HUES6 (cell line): ENCODE measurements at regions not wholly inside any gene's neighbourhood (a gene's known extent, or its start where the extent isn't known, plus 50 kb on each side); places are given as distances from the start of the nearest gene placed in this dataset.

ENCODE experiments used
- H3K27ac ChIP-seq: 2 replicates; pipeline ENCODE4 v1.7.0; 2013; ENCODE audit warnings: low read depth, mild to moderate bottlenecking, low read length, inconsistent platforms
- H3K27me3 ChIP-seq: 2 replicates; pipeline ENCODE4 v1.6.1; 2013; ENCODE audit warnings: low read length; ENCODE audit not compliant: control insufficient read depth, insufficient read depth
- H3K36me3 ChIP-seq: 2 replicates; pipeline ENCODE4 v1.6.1; 2013; ENCODE audit warnings: low read length; ENCODE audit not compliant: control insufficient read depth, insufficient read depth
- H3K4me1 ChIP-seq: 2 replicates; pipeline ENCODE4 v1.6.1; 2013; ENCODE audit warnings: low read length; ENCODE audit not compliant: control insufficient read depth, insufficient read depth
- H3K4me3 ChIP-seq: 2 replicates; pipeline ENCODE4 v1.5.1; 2013; ENCODE audit warnings: low read depth, low read length
- H3K9ac ChIP-seq: one replicate; pipeline ENCODE4 v1.6.1; 2013; ENCODE audit warnings: mild to moderate bottlenecking, low read length
- H3K9me3 ChIP-seq: 2 replicates; pipeline ENCODE4 v1.6.1; 2013; ENCODE audit warnings: low read depth, low read length; ENCODE audit not compliant: control insufficient read depth, insufficient read depth

- H3K27me3 ChIP-seq, result no peaks in the 10 kb centered on the region
- no peak overlapping the region for H3K4me3 ChIP-seq
- peaks cover 7% of the 10 kb centered on the region; the same call in 1 of the 2 replicates for H3K9me3 ChIP-seq
- no peaks in the 10 kb centered on the region for H3K36me3 ChIP-seq
- H3K27ac ChIP-seq, result no peak overlapping the region
- H3K4me1 ChIP-seq, result no peaks in the 10 kb centered on the region
- H3K9ac ChIP-seq, result no peak overlapping the region
Measured at GRCh38 chr2:19119326-19120001, 239.0 kb downstream of the OSR1 start.

- no peaks in the 10 kb centered on the region for H3K27me3 ChIP-seq
- peaks cover 7% of the 10 kb centered on the region; the same call in 1 of the 2 replicates for H3K9me3 ChIP-seq
- H3K4me3 ChIP-seq, result no peak overlapping the region
- no peaks in the 10 kb centered on the region for H3K4me1 ChIP-seq
- no peak overlapping the region for H3K9ac ChIP-seq
- no peak overlapping the region for H3K27ac ChIP-seq
- no peaks in the 10 kb centered on the region for H3K36me3 ChIP-seq
Measured at GRCh38 chr2:19116918-19117317, 241.5 kb downstream of the OSR1 start.

DNA sequence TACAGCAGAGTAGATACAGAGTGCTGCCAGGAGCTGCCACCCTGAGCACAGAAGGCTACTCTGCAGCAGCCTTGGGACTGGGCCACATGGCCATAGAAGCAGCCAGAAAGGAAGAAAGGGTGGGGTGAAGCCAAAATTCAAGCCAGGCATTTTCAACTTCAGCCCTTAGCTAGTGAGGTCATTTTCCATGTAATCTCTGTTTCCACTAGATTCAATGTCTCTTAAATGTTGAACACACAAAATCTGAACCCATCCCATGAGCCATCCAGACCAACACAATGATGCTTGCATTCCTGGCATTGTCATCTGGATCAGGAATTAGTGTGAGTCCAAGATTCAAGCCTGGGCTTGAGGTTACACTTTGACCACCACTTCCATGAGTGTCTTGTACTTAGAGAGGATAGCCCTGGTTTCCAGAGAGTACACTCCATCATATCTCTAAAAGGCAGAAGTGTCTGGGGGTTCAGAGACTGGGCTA, 243.6 kb downstream of the OSR1 start:
- Histone ChIP-seq H3K4me1 (no peaks in the 10 kb centered on the region), H3K36me3 (no peaks in the 10 kb centered on the region), H3K27me3 (no peaks in the 10 kb centered on the region), H3K9ac (no peak overlapping the region), H3K27ac (no peak overlapping the region), H3K4me3 (no peak overlapping the region), H3K9me3 (peaks cover 7% of the 10 kb centered on the region; the same call in 1 of the 2 replicates)

- Histone ChIP-seq H3K36me3 (no peaks in the 10 kb centered on the region), H3K9ac (no peak overlapping the region), H3K4me3 (no peak overlapping the region), H3K27me3 (no peaks in the 10 kb centered on the region), H3K9me3 (peaks cover 7% of the 10 kb centered on the region; the same call in 1 of the 2 replicates), H3K27ac (no peak overlapping the region), H3K4me1 (no peaks in the 10 kb centered on the region)
Measured at GRCh38 chr2:19114126-19114525, 244.3 kb downstream of the OSR1 start.

DNA sequence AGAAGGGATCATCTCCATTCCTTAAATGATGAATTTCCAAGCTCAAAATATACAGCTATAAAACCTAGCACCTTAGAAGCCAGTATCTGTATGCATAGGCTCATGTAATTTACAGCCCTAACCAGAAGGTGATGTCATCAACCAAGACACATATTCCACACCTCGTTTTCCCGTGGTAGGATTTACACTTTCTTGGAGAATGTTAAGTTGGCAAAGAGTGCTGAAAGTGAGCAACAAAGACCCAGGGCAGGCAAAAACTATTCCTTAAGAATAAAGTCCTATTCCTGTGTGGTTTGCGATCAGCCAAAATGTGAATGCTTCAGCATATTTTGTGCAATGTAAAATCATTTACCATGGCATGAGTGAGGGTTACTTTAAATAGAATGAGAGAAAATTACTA, 247.1 kb downstream of the OSR1 start:
- Histone ChIP-seq H3K27me3 (no peaks in the 10 kb centered on the region), H3K4me1 (no peaks in the 10 kb centered on the region), H3K36me3 (no peaks in the 10 kb centered on the region), H3K27ac (no peak overlapping the region), H3K9me3 (peaks cover 1% of the 10 kb centered on the region; the same call in 1 of the 2 replicates), H3K9ac (no peak overlapping the region), H3K4me3 (no peak overlapping the region)

DNA sequence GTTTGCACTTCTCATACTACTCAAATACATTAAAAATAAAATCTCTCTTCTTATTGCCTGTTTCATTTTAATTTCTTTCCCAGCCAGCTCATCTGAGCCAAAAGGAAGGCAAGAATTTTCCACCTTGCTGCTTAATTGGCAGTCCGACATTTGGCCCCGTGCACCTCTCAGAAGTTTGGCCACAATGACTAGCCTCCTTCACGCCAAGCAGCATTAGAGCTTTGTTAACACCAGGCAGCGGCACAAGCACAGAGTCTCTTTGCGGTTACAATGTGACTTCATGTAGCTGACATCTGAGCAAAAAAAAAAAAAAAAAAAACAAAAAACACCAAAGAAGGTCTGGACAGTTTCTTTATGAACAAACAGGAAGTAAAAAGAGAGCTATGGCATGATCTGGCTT, 248.9 kb downstream of the OSR1 start:
- Histone ChIP-seq H3K4me3 (no peak overlapping the region), H3K27me3 (no peaks in the 10 kb centered on the region), H3K9me3 (no peaks in the 10 kb centered on the region), H3K9ac (no peak overlapping the region), H3K27ac (no peak overlapping the region), H3K36me3 (no peaks in the 10 kb centered on the region), H3K4me1 (no peaks in the 10 kb centered on the region)

DNA sequence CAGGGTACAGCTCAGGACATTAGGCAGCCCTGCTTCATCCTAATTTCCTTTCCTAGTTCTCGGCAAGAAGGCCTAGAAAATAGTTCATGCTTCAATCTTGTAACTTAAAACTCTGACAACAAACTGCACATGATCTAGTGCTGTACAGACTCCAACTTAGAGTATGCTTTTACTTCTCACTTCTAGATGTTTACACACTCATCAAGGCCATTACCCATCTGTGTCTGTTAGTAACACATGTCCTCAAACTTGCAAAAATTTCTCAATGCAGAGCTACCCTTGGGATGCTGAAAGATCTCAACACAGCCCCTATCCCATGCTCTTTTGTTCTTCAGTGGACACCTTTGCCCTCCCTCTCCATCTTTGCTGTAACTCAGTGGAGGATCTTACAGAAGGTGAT, 252.0 kb downstream of the OSR1 start:
- H3K4me1 ChIP-seq, result no peaks in the 10 kb centered on the region
- no peaks in the 10 kb centered on the region for H3K36me3 ChIP-seq
- no peak overlapping the region for H3K27ac ChIP-seq
- no peaks in the 10 kb centered on the region for H3K9me3 ChIP-seq
- H3K27me3 ChIP-seq, result no peaks in the 10 kb centered on the region
- no peak overlapping the region for H3K4me3 ChIP-seq
- H3K9ac ChIP-seq, result no peak overlapping the region

DNA sequence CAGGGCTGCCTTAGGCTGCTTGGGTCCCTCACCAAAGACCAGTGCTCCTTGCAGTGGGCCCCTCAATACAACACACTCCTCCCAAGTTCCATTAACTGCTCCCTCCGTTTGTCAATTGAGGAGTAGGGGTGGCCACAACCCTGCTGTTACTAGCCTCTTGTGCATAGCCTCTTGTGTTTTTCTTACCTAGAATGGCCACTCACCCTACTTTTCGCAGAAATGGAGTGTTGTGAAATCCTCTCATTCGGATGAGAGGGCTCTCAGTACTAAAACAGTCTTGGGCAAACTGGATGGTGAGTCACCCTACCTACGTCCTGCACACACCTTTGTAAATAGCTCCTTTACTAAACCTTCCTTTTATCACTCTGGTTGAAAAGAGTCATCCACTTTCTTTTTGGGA, 253.9 kb downstream of the OSR1 start:
- no peaks in the 10 kb centered on the region for H3K9me3 ChIP-seq
- H3K36me3 ChIP-seq, result no peaks in the 10 kb centered on the region
- no peak overlapping the region for H3K4me3 ChIP-seq
- H3K27me3 ChIP-seq, result no peaks in the 10 kb centered on the region
- no peaks in the 10 kb centered on the region for H3K4me1 ChIP-seq
- no peak overlapping the region for H3K27ac ChIP-seq
- H3K9ac ChIP-seq, result no peak overlapping the region

DNA sequence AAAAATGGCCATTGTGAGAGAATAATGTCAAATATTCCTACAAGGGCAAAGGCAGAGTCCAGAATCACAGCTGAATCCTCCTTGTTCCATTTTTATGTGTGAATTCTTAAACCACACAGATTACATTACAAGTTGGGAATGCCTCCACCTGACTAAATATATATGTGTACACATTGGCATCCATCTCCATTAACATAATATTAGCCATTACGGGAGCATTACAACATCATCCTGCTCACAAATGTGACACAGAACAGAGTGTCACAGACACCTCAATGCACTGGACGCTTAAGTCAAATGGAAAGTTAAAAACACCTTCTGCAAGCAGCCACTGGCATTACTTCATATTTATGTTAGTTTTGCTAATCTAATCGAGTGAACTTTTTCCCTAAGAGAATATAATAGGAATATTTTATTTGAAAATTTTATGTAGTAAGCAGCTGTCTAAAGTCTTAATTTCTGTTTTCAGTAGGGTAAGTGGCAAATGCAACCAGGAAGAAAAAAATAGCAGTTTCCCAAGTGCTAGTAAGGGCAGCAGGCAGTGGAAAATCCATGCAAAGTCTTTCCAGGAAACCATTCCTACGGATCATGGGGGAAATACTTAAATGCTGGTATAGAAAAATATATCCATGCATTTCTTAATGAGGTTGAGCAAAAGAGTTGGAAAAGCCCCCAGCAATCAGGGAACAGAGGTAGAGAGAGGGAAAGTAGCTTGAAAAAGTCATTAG, 255.6 kb downstream of the OSR1 start:
- no peak overlapping the region for H3K9ac ChIP-seq
- no peaks in the 10 kb centered on the region for H3K36me3 ChIP-seq
- H3K27me3 ChIP-seq, result no peaks in the 10 kb centered on the region
- H3K27ac ChIP-seq, result no peak overlapping the region
- H3K9me3 ChIP-seq, result no peaks in the 10 kb centered on the region
- H3K4me1 ChIP-seq, result no peaks in the 10 kb centered on the region
- no peak overlapping the region for H3K4me3 ChIP-seq

GRCh38 chr2:19101968-19102367, 256.5 kb downstream of the OSR1 start:
- Histone ChIP-seq H3K9ac (no peak overlapping the region), H3K4me1 (no peaks in the 10 kb centered on the region), H3K27ac (no peak overlapping the region), H3K9me3 (no peaks in the 10 kb centered on the region), H3K36me3 (no peaks in the 10 kb centered on the region), H3K4me3 (no peak overlapping the region), H3K27me3 (no peaks in the 10 kb centered on the region)

DNA sequence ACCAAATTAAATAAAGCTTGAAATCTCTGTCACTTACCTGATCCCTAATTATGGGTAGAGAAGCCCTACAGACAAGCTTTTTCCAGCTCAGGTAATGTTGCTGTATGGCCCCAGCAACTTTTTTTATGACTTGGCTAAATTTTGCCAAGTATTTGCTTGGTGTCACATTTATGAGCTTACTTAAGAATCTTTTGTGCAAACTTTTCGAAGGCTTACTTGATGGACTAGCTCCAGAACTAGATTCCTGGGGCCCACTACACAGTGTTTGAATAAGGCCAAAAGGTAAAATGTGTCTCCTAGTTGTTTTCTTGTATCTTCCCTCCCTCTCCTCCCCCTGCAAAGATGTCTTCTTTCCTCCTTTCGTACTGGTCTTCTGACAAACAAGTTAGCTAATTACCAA, 257.9 kb downstream of the OSR1 start:
- no peak overlapping the region for H3K27ac ChIP-seq

More for the DNA sequence above, 257.9 kb downstream of the OSR1 start:
- Histone ChIP-seq H3K4me3 (no peak overlapping the region), H3K4me1 (no peaks in the 10 kb centered on the region), H3K36me3 (no peaks in the 10 kb centered on the region), H3K27me3 (no peaks in the 10 kb centered on the region), H3K9ac (no peak overlapping the region), H3K9me3 (no peaks in the 10 kb centered on the region)
